ENCODE measurements at regions not wholly inside any gene's neighbourhood (a gene's known extent, or its start where the extent isn't known, plus 50 kb on each side); places are given as distances from the start of the nearest gene placed in this dataset.

DNA sequence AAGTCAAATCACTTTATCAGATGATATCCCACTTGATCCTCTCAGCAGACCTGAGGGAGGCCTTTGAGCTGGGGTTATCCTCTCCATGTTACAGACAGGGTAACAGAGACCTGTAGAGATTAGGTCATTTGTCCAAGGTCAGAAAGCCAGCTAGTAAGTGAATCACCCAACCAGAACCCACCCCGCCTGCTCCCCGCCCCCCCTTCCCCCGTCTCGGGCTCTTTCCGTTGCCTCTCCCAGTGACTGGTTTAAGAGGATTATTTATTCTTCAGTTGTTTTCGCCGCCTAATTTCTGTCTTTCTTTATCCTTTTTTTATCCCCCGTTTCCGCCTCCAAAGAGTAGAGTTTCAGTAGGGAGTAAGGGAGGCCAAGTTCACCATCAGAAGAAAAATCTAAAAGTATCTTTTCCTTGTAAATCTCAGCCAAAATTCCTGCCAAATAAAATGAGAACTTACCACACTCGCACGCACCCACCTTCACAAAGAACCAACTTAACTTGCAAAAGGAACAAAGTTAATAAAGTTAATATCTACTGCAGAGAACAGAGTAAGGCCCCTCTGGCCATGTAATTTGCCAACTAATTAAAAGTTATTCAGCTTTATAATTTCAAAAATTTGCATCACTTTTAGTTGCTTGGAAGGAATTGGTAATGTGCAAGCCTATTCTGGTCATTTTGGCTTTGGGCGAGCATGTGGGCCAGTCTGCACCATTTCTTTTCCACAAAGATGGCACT is 76.8 kb upstream of the TRABD2B start:
- POLR2A ChIA-PET = no interaction called here
- dilution Hi-C loops (cut with MboI; ENCODE audit: extremely low pct_ligation_motif_present, low sequenced_read_pairs) (no loop called here), intact Hi-C loops (cut with micrococcal nuclease) (no loop called here)
- no peaks in the 10 kb centered on the region for H3K9me1 ChIP-seq (replicated peaks; ENCODE audit: control insufficient read depth, extremely low read depth, insufficient read depth, low read length)
- DNase-seq (ENCODE audit: low read depth, low spot score) (no peak), FAIRE-seq (no peak)
- TF ChIP-seq JUN (IDR thresholded peaks at IDR 0.05; ENCODE audit: borderline replicate concordance, insufficient read depth, insufficient read length, low read depth) (no peak), POLR2A (IDR thresholded peaks at IDR 0.05; ENCODE audit: low read depth, low read length) (no peak), FOS (IDR thresholded peaks at IDR 0.05; ENCODE audit: borderline replicate concordance, insufficient read depth, low read length) (no peak), GATA2 (IDR thresholded peaks at IDR 0.05; ENCODE audit: insufficient read depth, insufficient read length, low read depth, low read length) (no peak), POLR2AphosphoS5 (IDR thresholded peaks at IDR 0.05; ENCODE audit: insufficient read depth, low read depth, low read length) (no peak), EZH2 (IDR thresholded peaks at IDR 0.05; ENCODE audit: borderline replicate concordance, low read depth, low read length, severe bottlenecking) (no peak)
- TF ChIP-seq, protein P1, sequence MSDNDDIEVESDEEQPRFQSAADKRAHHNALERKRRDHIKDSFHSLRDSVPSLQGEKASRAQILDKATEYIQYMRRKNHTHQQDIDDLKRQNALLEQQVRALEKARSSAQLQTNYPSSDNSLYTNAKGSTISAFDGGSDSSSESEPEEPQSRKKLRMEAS (IDR thresholded peaks at IDR 0.05; ENCODE audit: insufficient read depth, insufficient read length) = no peak
- TF ChIP-seq, protein P2, sequence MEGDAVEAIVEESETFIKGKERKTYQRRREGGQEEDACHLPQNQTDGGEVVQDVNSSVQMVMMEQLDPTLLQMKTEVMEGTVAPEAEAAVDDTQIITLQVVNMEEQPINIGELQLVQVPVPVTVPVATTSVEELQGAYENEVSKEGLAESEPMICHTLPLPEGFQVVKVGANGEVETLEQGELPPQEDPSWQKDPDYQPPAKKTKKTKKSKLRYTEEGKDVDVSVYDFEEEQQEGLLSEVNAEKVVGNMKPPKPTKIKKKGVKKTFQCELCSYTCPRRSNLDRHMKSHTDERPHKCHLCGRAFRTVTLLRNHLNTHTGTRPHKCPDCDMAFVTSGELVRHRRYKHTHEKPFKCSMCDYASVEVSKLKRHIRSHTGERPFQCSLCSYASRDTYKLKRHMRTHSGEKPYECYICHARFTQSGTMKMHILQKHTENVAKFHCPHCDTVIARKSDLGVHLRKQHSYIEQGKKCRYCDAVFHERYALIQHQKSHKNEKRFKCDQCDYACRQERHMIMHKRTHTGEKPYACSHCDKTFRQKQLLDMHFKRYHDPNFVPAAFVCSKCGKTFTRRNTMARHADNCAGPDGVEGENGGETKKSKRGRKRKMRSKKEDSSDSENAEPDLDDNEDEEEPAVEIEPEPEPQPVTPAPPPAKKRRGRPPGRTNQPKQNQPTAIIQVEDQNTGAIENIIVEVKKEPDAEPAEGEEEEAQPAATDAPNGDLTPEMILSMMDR (IDR thresholded peaks at IDR 0.05; ENCODE audit: extremely low read depth in 1 of 2, insufficient read depth in 1 of 2, low read depth in 1 of 2, low read length in 2 of 2) = no peak
- H3K4me3 ChIP-seq (replicated peaks in 1 of 3; ENCODE audit: insufficient read depth in 1 of 3, low read depth in 1 of 3, low read length in 3 of 3) = no peak overlapping the region
- H3K9me3 ChIP-seq (replicated peaks; ENCODE audit: control insufficient read depth, insufficient read depth, low read length) = no peaks in the 10 kb centered on the region
- H3K79me2 ChIP-seq (ENCODE audit: control insufficient read depth, insufficient read depth, low read length) = no peaks in the 10 kb centered on the region
- CTCF ChIA-PET = interaction anchor here (1.2 kb wide), 1 partner anchor 13 kb away, joined by 6 read pairs; no protein-coding TSS in a partner anchor
- H3K4me2 ChIP-seq (ENCODE audit: insufficient read depth, low read length) = no peak overlapping the region
- no TSS peak for BruUV-seq (replicated peaks)
- no peak overlapping the region for H2AFZ ChIP-seq (ENCODE audit: low read depth, low read length)
- no peaks in the 10 kb centered on the region for H3K27me3 ChIP-seq (ENCODE audit: control insufficient read depth in 2 of 2, insufficient read depth in 2 of 2, low read length in 2 of 2)
- no peaks in the 10 kb centered on the region for H4K20me1 ChIP-seq (replicated peaks; ENCODE audit: control insufficient read depth, extremely low read depth, insufficient read depth, low read length)
- no peaks in the 10 kb centered on the region for H3K4me1 ChIP-seq (ENCODE audit: control insufficient read depth, extremely low read depth, insufficient read depth, low read length)
- H3K9ac ChIP-seq (replicated peaks; ENCODE audit: extremely low read depth, insufficient read depth, low read length) = no peak overlapping the region
- no peaks in the 10 kb centered on the region for H3K36me3 ChIP-seq (ENCODE audit: control insufficient read depth in 2 of 2, extremely low read depth in 1 of 2, insufficient read depth in 2 of 2, low read length in 2 of 2)
- no peak overlapping the region for H3K27ac ChIP-seq (ENCODE audit: insufficient read depth, low read depth, low read length)

All from endothelial cell of umbilical vein (primary cell).